Sciatic nerve (tissue), 2 donors: ENCODE measurements at regions not wholly inside any gene's neighbourhood (a gene's known extent, or its start where the extent isn't known, plus 50 kb on each side); places are given as distances from the start of the nearest gene placed in this dataset.

ENCODE experiments used
- ATAC-seq: fragments of 200-7000 bp; cut with Tn5 transposase; one replicate; pipeline ENCODE4 v1.9.1; 2020; ENCODE audit warnings: mild to moderate bottlenecking, moderate library complexity
- DNase-seq: peaks from one replicate; pipeline ENCODE4 v3.0.0-alpha.2; 2020; ENCODE audit warnings: low spot score
- intact Hi-C: fragments of 100-400 bp; cut with DNase I; formaldehyde crosslinking; loops from one replicate; pipeline ENCODE4 v1.14.2; 2022
- donor health status: DM: no; HTN: no; CAD: no.
- donor health status: DM: no; HTN: no; CAD: no.

- peak; percentile 97 for ATAC-seq
- DNase-seq: no peak
- intact Hi-C loops: no loop called here
Measured at GRCh38 chr5:91219091-91219802, 163.9 kb downstream of the ARRDC3 start.

- intact Hi-C loops: no loop called here
- no peak for ATAC-seq
- DNase-seq: no peak
Measured at GRCh38 chr5:91217859-91218258, 165.3 kb downstream of the ARRDC3 start.

DNA sequence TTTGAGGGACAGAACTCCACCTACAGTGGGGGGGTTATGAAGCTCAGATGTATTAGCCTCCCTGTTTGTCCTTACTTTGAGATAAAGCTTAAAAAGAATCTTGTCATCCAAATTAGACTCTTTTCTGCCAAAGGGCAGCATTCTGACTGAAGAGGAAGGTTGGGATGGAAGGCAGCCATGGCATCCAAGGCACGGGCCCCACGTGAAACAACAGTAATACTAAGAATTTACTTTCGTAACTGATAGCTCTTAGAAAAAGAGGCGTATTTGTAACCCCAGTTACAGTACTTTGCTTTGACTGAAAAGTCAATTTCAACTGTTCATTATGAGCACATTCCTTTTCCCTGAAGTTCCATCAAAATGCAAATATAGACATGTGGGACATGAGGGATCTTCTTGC, 168.5 kb downstream of the ARRDC3 start:
- ATAC-seq (no peak), DNase-seq (no peak)
- intact Hi-C loops: no loop called here
